NCI-H2107 treated with DMSO at 0.1 percent for 48 hours (cell line): ENCODE measurements at regions not wholly inside any gene's neighbourhood (a gene's known extent, or its start where the extent isn't known, plus 50 kb on each side); places are given as distances from the start of the nearest gene placed in this dataset.

Source experiments
- DNase-seq: peaks from one replicate; lab custom pipeline; 2025; ENCODE audit not compliant: unreplicated experiment; lab: John Stamatoyannopoulos, UW

GRCh38 chr6:33952016-33952415 lies 148.2 kb upstream of the MLN start:
- no peak for DNase-seq

- no peak for DNase-seq
These were observed 147.4 kb upstream of the MLN start for GRCh38 chr6:33950891-33951889.

GRCh38 chr6:33950472-33950881 lies 146.7 kb upstream of the MLN start:
- peak; percentile 80 for DNase-seq

- DNase-seq, result no peak
These were observed 146.2 kb upstream of the MLN start for GRCh38 chr6:33949877-33950435.

- DNase-seq, result no peak
These were observed 145.3 kb upstream of the MLN start for GRCh38 chr6:33949111-33949510.

- DNase-seq, result no peak
These were observed 144.3 kb upstream of the MLN start for GRCh38 chr6:33947916-33948594.

GRCh38 chr6:33947047-33947446 lies 143.2 kb upstream of the MLN start:
- DNase-seq, result no peak

- DNase-seq, result no peak
These were observed 142.1 kb upstream of the MLN start for GRCh38 chr6:33945931-33946330.

GRCh38 chr6:33944686-33945411 lies 141.0 kb upstream of the MLN start:
- no peak for DNase-seq

GRCh38 chr6:33936886-33937285 lies 133.1 kb upstream of the MLN start:
- no peak for DNase-seq

- DNase-seq, result peak; percentile 7
These were observed 131.8 kb upstream of the MLN start for GRCh38 chr6:33935439-33936080.

GRCh38 chr6:33934731-33935270 lies 131.0 kb upstream of the MLN start:
- no peak for DNase-seq

- DNase-seq, result no peak
These were observed 129.3 kb upstream of the MLN start for GRCh38 chr6:33933101-33933500.

- DNase-seq, result no peak
These were observed 128.0 kb upstream of the MLN start for GRCh38 chr6:33931799-33932198.

- peak; percentile 68 for DNase-seq
These were observed 125.9 kb upstream of the MLN start for GRCh38 chr6:33929575-33930288.

GRCh38 chr6:33927616-33928015 lies 123.8 kb upstream of the MLN start:
- no peak for DNase-seq

GRCh38 chr6:33927112-33927511 lies 123.3 kb upstream of the MLN start:
- DNase-seq, result no peak

GRCh38 chr6:33926451-33926850 lies 122.6 kb upstream of the MLN start:
- DNase-seq, result no peak

GRCh38 chr6:33925936-33926335 lies 122.1 kb upstream of the MLN start:
- DNase-seq, result no peak

- DNase-seq, result no peak
These were observed 121.4 kb upstream of the MLN start for GRCh38 chr6:33925210-33925609.
